ENCODE measurements at regions not wholly inside any gene's neighbourhood (a gene's known extent, or its start where the extent isn't known, plus 50 kb on each side); places are given as distances from the start of the nearest gene placed in this dataset.

GRCh38 chr3:64311424-64312061 is 86.3 kb upstream of the PRICKLE2 start:
- DNase-seq (ENCODE audit: low spot score): no peak

DNA sequence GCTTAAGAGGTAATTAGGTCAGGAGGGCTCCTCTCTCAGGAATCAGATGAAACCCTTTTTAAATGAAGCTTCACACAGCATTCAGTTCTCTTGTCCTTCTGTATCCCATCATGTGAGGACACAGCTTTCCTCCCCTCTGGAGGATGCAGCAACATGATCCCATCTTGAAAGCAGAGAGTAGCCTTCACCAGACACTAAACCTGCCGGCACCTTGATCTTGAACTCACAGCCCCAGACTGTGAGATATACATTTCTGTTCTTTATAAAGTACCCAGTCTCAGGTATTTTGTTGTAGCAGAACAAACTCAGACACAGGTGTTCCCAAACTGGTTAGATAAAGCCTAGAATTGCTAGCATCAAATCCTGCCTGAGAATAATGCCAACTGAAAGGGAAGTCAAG is 83.7 kb upstream of the PRICKLE2 start:
- no peak for DNase-seq (ENCODE audit: low spot score)

DNA sequence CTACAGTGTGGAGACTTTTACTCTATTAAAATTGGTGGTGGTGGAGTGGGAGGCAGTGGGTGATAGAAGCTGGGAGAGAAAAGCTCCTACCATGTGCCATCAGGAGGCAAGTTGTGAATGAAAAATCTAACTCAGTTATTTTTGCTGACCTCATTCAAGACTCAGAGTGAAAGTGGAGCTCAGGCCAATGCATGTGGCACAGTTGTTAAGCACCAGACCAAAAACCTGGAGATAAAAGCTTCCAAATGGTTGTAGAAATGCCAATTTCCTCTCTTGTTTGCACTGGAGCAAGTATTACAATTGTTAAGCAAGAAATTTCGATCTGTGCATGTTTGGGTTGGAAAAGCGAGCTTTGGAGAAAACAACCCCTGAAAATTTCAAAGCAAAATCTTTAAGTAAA is 81.5 kb upstream of the PRICKLE2 start:
- no peak for DNase-seq (ENCODE audit: low spot score)

DNA sequence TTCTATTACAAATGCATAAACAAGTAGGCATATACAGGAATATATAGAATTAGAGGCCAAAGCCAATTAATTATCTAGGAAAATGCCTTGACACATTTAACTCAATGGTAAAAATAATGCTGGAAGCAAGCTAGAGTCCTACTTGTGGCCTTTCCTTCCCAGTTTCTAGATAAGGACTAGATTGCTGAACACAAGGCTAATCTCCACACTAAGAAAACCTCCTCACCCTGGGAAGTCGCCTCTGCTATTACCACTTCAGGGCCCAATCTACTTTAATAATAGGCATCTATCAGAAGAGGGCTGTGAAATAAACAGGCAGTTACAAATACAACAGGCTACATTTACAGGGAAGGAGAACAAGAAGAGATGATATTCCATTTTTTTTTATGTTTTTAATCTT is 80.5 kb upstream of the PRICKLE2 start:
- no peak for DNase-seq (ENCODE audit: low spot score)

- DNase-seq (ENCODE audit: low spot score): no peak
These were observed 79.7 kb upstream of the PRICKLE2 start for GRCh38 chr3:64304828-64305410.

DNA sequence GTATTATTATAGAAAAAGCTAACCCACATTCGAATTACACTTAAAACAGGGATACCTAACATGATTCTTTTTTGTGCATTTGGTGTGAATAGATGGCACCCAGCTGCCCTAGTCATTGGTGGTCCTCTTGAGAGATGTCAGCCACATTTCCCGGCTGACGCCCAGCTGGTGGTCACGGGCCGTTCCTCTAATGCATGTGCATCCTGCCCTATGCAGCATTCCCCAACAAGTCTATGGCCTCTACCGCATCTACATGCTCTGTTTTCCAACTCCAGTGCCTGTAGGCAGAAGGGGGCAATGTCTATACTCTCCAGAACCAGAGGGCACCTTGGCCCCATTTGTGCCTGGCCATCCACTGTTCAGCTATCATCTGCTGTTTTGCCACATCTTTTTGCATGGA is 78.6 kb upstream of the PRICKLE2 start:
- no peak for DNase-seq (ENCODE audit: low spot score)

- DNase-seq (ENCODE audit: low spot score): no peak
These were observed 78.1 kb upstream of the PRICKLE2 start for GRCh38 chr3:64303401-64303800.

- DNase-seq (ENCODE audit: low spot score): no peak
These were observed 76.2 kb upstream of the PRICKLE2 start for GRCh38 chr3:64301476-64301875.

DNA sequence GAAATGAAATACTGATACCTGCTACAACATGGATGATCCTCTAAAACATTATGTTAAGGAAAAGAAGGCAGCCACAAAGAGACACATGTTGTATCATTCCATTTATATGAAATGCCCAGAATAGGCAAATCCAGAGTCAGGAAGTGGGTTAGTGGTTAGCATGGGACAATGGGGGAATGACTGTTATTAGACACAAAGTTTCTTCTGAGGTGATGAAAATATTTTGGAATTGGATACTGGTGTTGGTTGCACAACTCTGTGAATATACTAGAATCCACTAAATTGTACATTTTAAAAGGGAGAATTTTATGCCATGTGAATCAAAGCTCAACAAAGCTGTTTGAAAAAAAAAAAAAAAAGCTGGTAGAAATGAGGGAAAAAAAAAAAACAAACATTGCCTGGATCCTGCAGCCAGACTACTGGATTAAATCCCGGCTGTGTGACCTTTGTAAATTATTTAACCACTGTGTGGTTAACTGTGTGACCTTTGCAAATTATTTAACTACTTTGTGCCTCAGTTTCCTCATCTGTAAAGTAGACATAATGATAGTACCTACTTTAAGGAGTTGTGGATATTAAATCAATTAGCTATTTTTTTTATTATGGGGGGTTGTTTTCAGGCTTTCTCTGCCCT is 75.6 kb upstream of the PRICKLE2 start:
- DNase-seq (ENCODE audit: low spot score): no peak

DNA sequence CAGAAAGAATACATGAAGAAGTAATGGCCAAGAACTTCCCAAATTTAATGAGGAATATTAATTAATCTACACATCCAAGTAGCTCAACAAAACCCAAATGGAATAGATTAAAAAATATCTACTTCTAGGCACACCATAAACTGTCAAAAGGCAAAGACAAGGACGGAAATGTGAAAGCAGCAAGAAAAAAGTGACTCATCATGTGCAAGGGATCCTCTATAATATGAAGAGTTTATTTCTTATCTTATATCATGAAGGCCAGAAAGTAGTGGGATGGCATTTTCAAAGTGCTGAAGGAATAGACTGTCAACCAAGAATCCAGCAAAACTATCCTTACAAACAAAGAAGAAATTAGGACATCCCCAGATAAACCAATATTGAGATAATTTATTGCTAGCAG is 73.9 kb upstream of the PRICKLE2 start:
- DNase-seq (ENCODE audit: low spot score): no peak

GRCh38 chr3:64297563-64297962 is 72.3 kb upstream of the PRICKLE2 start:
- DNase-seq (ENCODE audit: low spot score): no peak

GRCh38 chr3:64295594-64295993 is 70.3 kb upstream of the PRICKLE2 start:
- no peak for DNase-seq (ENCODE audit: low spot score)

DNA sequence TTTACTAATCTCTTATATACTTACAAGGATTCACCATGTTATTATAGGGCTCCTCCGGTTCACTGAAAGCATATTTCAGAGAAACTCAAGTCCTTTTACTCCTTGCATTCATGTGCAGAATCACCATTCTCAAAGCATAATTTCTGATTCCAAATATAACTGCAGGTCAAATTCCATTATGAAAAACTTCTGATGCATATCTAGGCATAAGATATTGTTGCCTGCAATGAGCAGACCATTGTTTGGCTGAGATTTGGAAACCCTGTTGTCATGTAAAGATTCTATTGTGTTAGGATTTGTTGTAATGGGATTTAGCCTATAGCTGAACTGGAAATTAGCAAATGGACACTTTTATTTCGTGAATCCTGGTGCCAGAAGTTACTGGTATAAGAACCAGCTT is 69.5 kb upstream of the PRICKLE2 start:
- DNase-seq (ENCODE audit: low spot score): no peak

- no peak for DNase-seq (ENCODE audit: low spot score)
These were observed 67.9 kb upstream of the PRICKLE2 start for GRCh38 chr3:64293121-64293520.

- DNase-seq (ENCODE audit: low spot score): no peak
These were observed 66.7 kb upstream of the PRICKLE2 start for GRCh38 chr3:64291956-64292355.

DNA sequence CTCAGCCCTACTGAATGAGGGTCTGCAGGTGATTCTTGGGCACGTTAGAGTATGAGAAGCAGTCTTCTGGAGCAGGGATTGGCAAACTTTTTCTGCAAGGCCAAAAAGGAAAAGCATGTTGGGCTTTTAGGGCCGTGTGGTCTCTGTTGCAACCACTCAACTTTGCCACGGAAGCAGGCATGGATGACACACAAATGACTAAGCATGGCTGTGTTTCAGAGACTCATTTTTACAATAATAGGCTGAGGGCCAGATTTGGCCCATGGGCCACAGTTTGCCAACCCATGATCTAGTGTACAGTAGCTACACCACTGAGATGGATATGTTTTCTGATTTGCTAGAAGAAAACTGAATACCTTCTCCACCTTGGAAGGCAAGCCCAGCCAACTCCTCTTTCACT is 66.1 kb upstream of the PRICKLE2 start:
- DNase-seq (ENCODE audit: low spot score): peak; percentile 49

GRCh38 chr3:64290864-64291263 is 65.6 kb upstream of the PRICKLE2 start:
- no peak for DNase-seq (ENCODE audit: low spot score)

- DNase-seq (ENCODE audit: low spot score): no peak
These were observed 64.9 kb upstream of the PRICKLE2 start for GRCh38 chr3:64290161-64290560.

- DNase-seq (ENCODE audit: low spot score): no peak
These were observed 64.4 kb upstream of the PRICKLE2 start for GRCh38 chr3:64289622-64290021.

DNA sequence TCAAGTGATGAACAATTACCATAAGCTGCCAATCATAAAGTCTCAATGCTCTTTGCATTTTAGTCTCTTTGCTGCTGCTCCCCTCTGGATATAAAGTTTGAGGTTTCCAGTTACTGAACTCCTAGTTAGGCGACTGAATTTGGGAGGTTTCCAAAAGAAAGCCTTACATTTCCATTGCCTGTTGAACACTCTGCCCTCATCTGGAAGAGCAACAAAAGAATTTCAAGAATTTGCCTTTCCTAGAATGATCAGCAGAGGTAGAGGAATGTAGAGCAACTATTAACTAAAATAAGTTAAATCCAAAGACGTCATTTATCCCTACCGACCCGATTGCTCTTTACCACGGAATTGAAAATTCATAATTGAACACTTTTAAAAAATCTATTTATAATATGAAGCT is 53.4 kb upstream of the PRICKLE2 start:
- DNase-seq (ENCODE audit: low spot score): no peak

- no peak for DNase-seq (ENCODE audit: low spot score)
These were observed 50.9 kb upstream of the PRICKLE2 start for GRCh38 chr3:64276131-64276530.
